HG02763 (cell line): ENCODE measurements at regions not wholly inside any gene's neighbourhood (a gene's known extent, or its start where the extent isn't known, plus 50 kb on each side); places are given as distances from the start of the nearest gene placed in this dataset.

Experiments
- ATAC-seq: cut with Tn5 transposase; IDR thresholded peaks from one replicate; pipeline ENCODE4 v1.9.1; 2021; ENCODE audit warnings: mild to moderate bottlenecking, moderate library complexity; ENCODE audit not compliant: unreplicated experiment

GRCh38 chr1:55378582-55378981 is 163.4 kb upstream of the USP24 start:
- no peak for ATAC-seq

GRCh38 chr1:55376897-55377296 is 161.7 kb upstream of the USP24 start:
- ATAC-seq: no peak

- no peak for ATAC-seq
Observed at GRCh38 chr1:55375617-55376258, 160.6 kb upstream of the USP24 start.

GRCh38 chr1:55374801-55375616 is 159.8 kb upstream of the USP24 start:
- no peak for ATAC-seq

- ATAC-seq: no peak
Observed at GRCh38 chr1:55374216-55374615, 159.1 kb upstream of the USP24 start.

GRCh38 chr1:55369474-55369873 is 154.3 kb upstream of the USP24 start:
- ATAC-seq: no peak

GRCh38 chr1:55368698-55369097 is 153.5 kb upstream of the USP24 start:
- no peak for ATAC-seq

GRCh38 chr1:55367273-55367672 is 152.1 kb upstream of the USP24 start:
- no peak for ATAC-seq

GRCh38 chr1:55364216-55364615 is 149.1 kb upstream of the USP24 start:
- ATAC-seq: no peak

- ATAC-seq: no peak
Observed at GRCh38 chr1:55363268-55363667, 148.1 kb upstream of the USP24 start.

- ATAC-seq: no peak
Observed at GRCh38 chr1:55362558-55362957, 147.4 kb upstream of the USP24 start.

- ATAC-seq: no peak
Observed at GRCh38 chr1:55359611-55360010, 144.4 kb upstream of the USP24 start.

- ATAC-seq: no peak
Observed at GRCh38 chr1:55358581-55358980, 143.4 kb upstream of the USP24 start.

- ATAC-seq: no peak
Observed at GRCh38 chr1:55355549-55355948, 140.4 kb upstream of the USP24 start.

GRCh38 chr1:55353707-55354620 is 138.8 kb upstream of the USP24 start:
- ATAC-seq: no peak

- no peak for ATAC-seq
Observed at GRCh38 chr1:55352811-55353180, 137.6 kb upstream of the USP24 start.

GRCh38 chr1:55352080-55352810 is 137.1 kb upstream of the USP24 start:
- ATAC-seq: no peak

- ATAC-seq: no peak
Observed at GRCh38 chr1:55348356-55348755, 133.2 kb upstream of the USP24 start.

GRCh38 chr1:55347866-55348265 is 132.7 kb upstream of the USP24 start:
- no peak for ATAC-seq

GRCh38 chr1:55347041-55347440 is 131.9 kb upstream of the USP24 start:
- no peak for ATAC-seq

GRCh38 chr1:55346586-55346985 is 131.4 kb upstream of the USP24 start:
- no peak for ATAC-seq
